ENCODE measurements at regions not wholly inside any gene's neighbourhood (a gene's known extent, or its start where the extent isn't known, plus 50 kb on each side); places are given as distances from the start of the nearest gene placed in this dataset.
A peak's percentile ranks its signal among the peaks of the same experiment; 100 is the strongest.
"Not testable (repeated sequence)": the region's sequence is repeated elsewhere in the genome, so short reads cannot be mapped to it uniquely, and the experiment has no call there.

- POLR2A ChIA-PET = no interaction called here
- no peak for TF ChIP-seq ZNF335 (tag by site-specific recombination; conservative IDR thresholded peaks at IDR 0.05)
- TF ChIP-seq ZNF664 (tag by site-specific recombination; IDR thresholded peaks at IDR 0.05) = no peak
- no peak for TF ChIP-seq ZIC2 (tag by site-specific recombination; IDR thresholded peaks at IDR 0.05)
Observed at GRCh38 chr12:68984796-68985573, 52.0 kb upstream of the CPM start.

GRCh38 chr12:68997526-68997925 is 64.6 kb upstream of the CPM start:
- H3K36me3 ChIP-seq (ENCODE audit: control insufficient read depth in 2 of 2, insufficient read depth in 1 of 2, low read length in 2 of 2); H3K4me3 ChIP-seq (ENCODE audit: low read depth, low read length); CTCF ChIA-PET; H3K9me3 ChIP-seq (ENCODE audit: control insufficient read depth, insufficient read depth, low read depth, low read length); POLR2A ChIA-PET; H3K27ac ChIP-seq (ENCODE audit: extremely low read depth, low read depth, low read length); H3K4me1 ChIP-seq (ENCODE audit: control insufficient read depth, insufficient read depth, low read length): not testable (repeated sequence)
- peak; percentile 34 for TF ChIP-seq SETDB1 (IDR thresholded peaks at IDR 0.05; ENCODE audit: insufficient read length, low read length)

More at GRCh38 chr12:68984796-68985573, 52.0 kb upstream of the CPM start:
- Histone ChIP-seq H3K4me1 (ENCODE audit: control insufficient read depth, insufficient read depth, low read length) (no peaks in the 10 kb centered on the region), H3K4me3 (ENCODE audit: low read depth, low read length) (no peak overlapping the region), H3K9me3 (ENCODE audit: control insufficient read depth, insufficient read depth, low read depth, low read length) (no peaks in the 10 kb centered on the region), H3K27ac (ENCODE audit: extremely low read depth, low read depth, low read length) (no peak overlapping the region), H3K36me3 (ENCODE audit: control insufficient read depth in 2 of 2, insufficient read depth in 1 of 2, low read length in 2 of 2) (no peaks in the 10 kb centered on the region)
- CTCF ChIA-PET = no interaction called here

- TF ChIP-seq ZNF394 (tag by site-specific recombination; IDR thresholded peaks at IDR 0.05; ENCODE audit: borderline replicate concordance) (no peak), KLF16 (tag by site-specific recombination; IDR thresholded peaks at IDR 0.05) (no peak), PRDM10 (tag by site-specific recombination; IDR thresholded peaks at IDR 0.05) (no peak)
- H3K36me3 ChIP-seq (ENCODE audit: control insufficient read depth in 2 of 2, insufficient read depth in 1 of 2, low read length in 2 of 2) = no peaks in the 10 kb centered on the region
- H3K9me3 ChIP-seq (ENCODE audit: control insufficient read depth, insufficient read depth, low read depth, low read length) = no peaks in the 10 kb centered on the region
- H3K4me3 ChIP-seq (ENCODE audit: low read depth, low read length) = no peak overlapping the region
- ChIA-PET CTCF (no interaction called here), POLR2A (no interaction called here)
- H3K27ac ChIP-seq (ENCODE audit: extremely low read depth, low read depth, low read length) = no peak overlapping the region
- no peaks in the 10 kb centered on the region for H3K4me1 ChIP-seq (ENCODE audit: control insufficient read depth, insufficient read depth, low read length)
Observed at GRCh38 chr12:68998041-68998440, 65.1 kb upstream of the CPM start.

- no peak overlapping the region for H3K4me3 ChIP-seq (ENCODE audit: low read depth, low read length)
- H3K27ac ChIP-seq (ENCODE audit: extremely low read depth, low read depth, low read length) = no peak overlapping the region
- no peaks in the 10 kb centered on the region for H3K36me3 ChIP-seq (ENCODE audit: control insufficient read depth in 2 of 2, insufficient read depth in 1 of 2, low read length in 2 of 2)
- no peak for TF ChIP-seq ZNF600 (tag by site-specific recombination; IDR thresholded peaks at IDR 0.05)
- H3K4me1 ChIP-seq (ENCODE audit: control insufficient read depth, insufficient read depth, low read length) = no peaks in the 10 kb centered on the region
- H3K9me3 ChIP-seq (ENCODE audit: control insufficient read depth, insufficient read depth, low read depth, low read length) = no peaks in the 10 kb centered on the region
- CTCF ChIA-PET = interaction anchor here (1.2 kb wide), 1 partner anchor 170 kb away, joined by 3 read pairs; no protein-coding TSS in a partner anchor
- POLR2A ChIA-PET = interaction anchor here (0.6 kb wide), 1 partner anchor 9 kb away, joined by 3 read pairs; no protein-coding TSS in a partner anchor
Observed at GRCh38 chr12:69000074-69000473, 67.1 kb upstream of the CPM start.

- ChIA-PET POLR2A (no interaction called here), CTCF (interaction anchor here (1.2 kb wide), 1 partner anchor 170 kb away, joined by 3 read pairs; no protein-coding TSS in a partner anchor)
- H3K4me3 ChIP-seq (ENCODE audit: low read depth, low read length) = no peak overlapping the region
- H3K4me1 ChIP-seq (ENCODE audit: control insufficient read depth, insufficient read depth, low read length) = no peaks in the 10 kb centered on the region
- no peak overlapping the region for H3K27ac ChIP-seq (ENCODE audit: extremely low read depth, low read depth, low read length)
- no peaks in the 10 kb centered on the region for H3K36me3 ChIP-seq (ENCODE audit: control insufficient read depth in 2 of 2, insufficient read depth in 1 of 2, low read length in 2 of 2)
- no peaks in the 10 kb centered on the region for H3K9me3 ChIP-seq (ENCODE audit: control insufficient read depth, insufficient read depth, low read depth, low read length)
- TF ChIP-seq ZNF133 (tag by site-specific recombination; IDR thresholded peaks at IDR 0.05) = no peak
- no peak for TF ChIP-seq ZNF433 (tag by site-specific recombination; IDR thresholded peaks at IDR 0.05; ENCODE audit: low read depth)
- no peak for TF ChIP-seq ZNF629 (tag by site-specific recombination; IDR thresholded peaks at IDR 0.05)
- TF ChIP-seq ZNF169 (tag by site-specific recombination; IDR thresholded peaks at IDR 0.05) = no peak
- no peak for TF ChIP-seq ZNF513 (tag by site-specific recombination; IDR thresholded peaks at IDR 0.05)
- TF ChIP-seq ZNF701 (tag by site-specific recombination; IDR thresholded peaks at IDR 0.05) = no peak
- TF ChIP-seq ZNF677 (tag by site-specific recombination; IDR thresholded peaks at IDR 0.05) = no peak
- TF ChIP-seq ZFP69B (tag by site-specific recombination; IDR thresholded peaks at IDR 0.05) = no peak
Observed at GRCh38 chr12:69000540-69001243, 67.7 kb upstream of the CPM start.

Data from HEK293 (cell line).